Adrenal gland (tissue), 9 donors: ENCODE measurements at regions not wholly inside any gene's neighbourhood (a gene's known extent, or its start where the extent isn't known, plus 50 kb on each side); places are given as distances from the start of the nearest gene placed in this dataset.
"Not testable (repeated sequence)": the region's sequence is repeated elsewhere in the genome, so short reads cannot be mapped to it uniquely, and the experiment has no call there.

Experiments
- DNase-seq, 7 donors: peaks; one replicate each; pipeline ENCODE4 v3.0.0-alpha.2; 2019 to 2020
- H3K27ac ChIP-seq, 5 donors: fragments of 200-600 bp; sonication (generic) in 4 of 5; 1 replicate in 3 of 5; 2 replicates in 2 of 5; pipeline versions ENCODE4 v1.5.1 to v1.8.0; 2016 to 2020; ENCODE audit warnings: mild to moderate bottlenecking in 1 of 5
- H3K27me3 ChIP-seq: fragments of 200-600 bp; 2 replicates; pipeline ENCODE4 v1.8.0; 2021
- H3K36me3 ChIP-seq, 2 donors: fragments of 200-600 bp; replicated peaks in 1 of 2; 1 replicate in 1 of 2; 2 replicates in 1 of 2; pipeline versions ENCODE4 v1.5.1 to v1.8.0; 2018 to 2022
- H3K4me1 ChIP-seq, 2 donors: fragments of 200-600 bp; replicated peaks in 1 of 2; 1 replicate in 1 of 2; 2 replicates in 1 of 2; pipeline versions ENCODE4 v1.5.1 to v1.8.0; 2018 to 2021
- H3K4me3 ChIP-seq, 4 donors: fragments of 200-600 bp; sonication (generic) in 3 of 4; one replicate each; pipeline ENCODE4 v1.5.1; 2016 to 2018
- H3K9me3 ChIP-seq, 3 donors: fragments of 200-600 bp; sonication (generic) in 1 of 3; replicated peaks in 1 of 3; 1 replicate in 2 of 3; 2 replicates in 1 of 3; pipeline versions ENCODE4 v1.5.1 to v1.8.0; 2016 to 2021
- CTCF ChIP-seq, 6 experiments: fragments of 450-650 bp in 4 of 6; fragments of 200-600 bp in 2 of 6; sonication (generic) in 1 of 6; IDR thresholded peaks; 1 replicate in 5 of 6; 2 replicates in 1 of 6; pipeline versions ENCODE4 v1.5.1 to v1.8.0; 2016 to 2021; ENCODE audit warnings: antibody characterized with exemption in 6 of 6, mild to moderate bottlenecking in 2 of 6, moderate library complexity in 1 of 6
- POLR2A ChIP-seq, 2 donors: fragments of 450-650 bp; IDR thresholded peaks; one replicate each; pipeline ENCODE4 v1.6.1; 2017; ENCODE audit warnings: antibody characterized with exemption in 2 of 2, mild to moderate bottlenecking in 2 of 2, moderate library complexity in 1 of 2
- WGBS, 4 donors: extraction: QIAGEN DNeasy Blood & Tissue Kit in 2 of 4; methylation state at CpG; one replicate each; pipeline versions ENCODE4 v1.1.5 to v1.1.7; 2013 to 2017; 5-methylcytosine and 5-hydroxymethylcytosine counted together
- intact Hi-C, 2 donors: fragments of 100-400 bp; cut with DNase I; formaldehyde crosslinking; loops; one replicate each; pipeline versions ENCODE4 v1.14.1 to v1.15.0; 2022 to 2023
- donor health status: healthy with polysubstance abuse.
- donor health status: Bipolar disorder and iron deficiency.
- donor health status: DM: yes; HTN: yes; CAD: no.
- donor health status: DM: no; HTN: no; CAD: no.
- donor health status: DM: no; HTN: no; CAD: no.

DNA sequence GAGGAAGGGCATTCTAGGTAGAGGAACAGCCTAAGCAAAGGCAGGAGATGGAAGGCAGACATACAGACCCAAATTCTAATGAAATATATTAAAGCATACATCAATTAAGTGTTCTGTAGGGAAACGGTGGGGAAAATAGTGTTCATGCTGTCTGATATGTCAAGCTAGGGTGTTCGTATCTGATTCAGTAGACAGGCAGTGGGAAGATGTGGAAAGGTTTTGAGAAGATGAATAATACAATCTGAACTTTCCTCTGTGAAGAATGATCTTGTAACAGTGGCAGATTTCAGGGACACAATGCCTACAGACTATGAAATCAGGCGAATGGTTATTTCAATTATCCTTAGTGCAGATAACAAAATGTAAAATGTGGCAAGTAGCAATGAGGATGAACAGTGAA lies 594.2 kb downstream of the KCTD12 start:
- Histone ChIP-seq H3K9me3 (no peaks in the 10 kb centered on the region), H3K4me3 (no peak overlapping the region), H3K4me1 (no peaks in the 10 kb centered on the region), H3K36me3 (no peaks in the 10 kb centered on the region), H3K27me3 (no peaks in the 10 kb centered on the region), H3K27ac (no peak overlapping the region)
- TF ChIP-seq POLR2A (IDR thresholded peaks at IDR 0.05) = no peak
- TF ChIP-seq CTCF (IDR thresholded peaks at IDR 0.05) = no peak
- 63 to 83% (median 69%) methylated on average over 3 of the region's 3 CpGs for whole genome bisulfite sequencing, 4 donors
- intact Hi-C loops = no loop called here
- DNase-seq = no peak

DNA sequence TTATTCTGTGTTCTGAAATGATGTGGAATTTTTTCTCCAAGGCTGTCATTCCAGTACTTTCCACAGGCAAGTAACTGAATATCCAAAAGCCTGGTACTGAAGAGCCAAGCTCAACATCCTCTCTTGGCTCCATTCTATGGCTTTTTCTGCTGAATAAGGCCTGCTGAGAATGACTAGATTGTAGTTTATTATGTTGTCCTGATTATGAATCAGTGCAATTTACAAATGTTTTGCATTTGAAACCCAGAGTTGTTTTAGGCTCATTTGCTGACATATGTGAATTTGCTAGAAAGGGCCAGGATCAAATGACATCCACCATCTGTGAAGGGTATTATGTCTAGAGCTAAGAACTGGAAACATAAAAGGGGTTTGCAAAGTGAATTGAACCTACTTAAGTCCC lies 596.6 kb downstream of the KCTD12 start:
- Histone ChIP-seq H3K36me3 (no peaks in the 10 kb centered on the region), H3K9me3 (no peaks in the 10 kb centered on the region), H3K4me1 (no peaks in the 10 kb centered on the region), H3K27ac (no peak overlapping the region), H3K27me3 (no peaks in the 10 kb centered on the region), H3K4me3 (no peak overlapping the region)
- no peak for DNase-seq
- intact Hi-C loops = no loop called here
- TF ChIP-seq POLR2A (IDR thresholded peaks at IDR 0.05) = no peak
- no peak for TF ChIP-seq CTCF (IDR thresholded peaks at IDR 0.05)

- no peak for TF ChIP-seq CTCF (IDR thresholded peaks at IDR 0.05)
- TF ChIP-seq POLR2A (IDR thresholded peaks at IDR 0.05) = no peak
- no peak for DNase-seq
- intact Hi-C loops = no loop called here
- no peaks in the 10 kb centered on the region for H3K4me1 ChIP-seq
- no peak overlapping the region for H3K27ac ChIP-seq
- WGBS, 4 donors = 51 to 65% (median 58%) methylated on average over 4 of the region's 4 CpGs
- no peaks in the 10 kb centered on the region for H3K9me3 ChIP-seq
- no peaks in the 10 kb centered on the region for H3K27me3 ChIP-seq
- H3K4me3 ChIP-seq = no peak overlapping the region
- no peaks in the 10 kb centered on the region for H3K36me3 ChIP-seq
Observed at GRCh38 chr13:76286178-76286577, 600.0 kb downstream of the KCTD12 start.

DNA sequence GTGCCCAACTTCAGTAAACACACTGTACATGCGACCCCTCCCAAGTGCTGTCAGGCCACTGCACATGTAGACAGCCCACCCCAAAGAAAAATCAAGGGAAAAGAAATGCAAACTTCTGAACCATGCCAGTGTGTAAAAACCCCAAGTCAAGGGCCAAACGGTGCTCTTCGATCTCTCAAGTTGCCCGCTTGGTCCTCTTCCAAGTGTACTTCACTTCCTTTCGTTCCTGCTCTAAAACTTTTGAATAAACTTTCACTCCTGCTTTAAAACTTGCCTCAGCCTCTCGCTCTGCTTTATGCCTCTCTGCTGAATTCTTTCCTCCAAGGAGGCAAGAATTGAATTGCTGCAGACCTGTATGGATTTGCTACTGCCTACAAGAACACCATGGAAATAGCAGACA lies 600.7 kb downstream of the KCTD12 start:
- no peak for DNase-seq
- Histone ChIP-seq H3K9me3 (no peaks in the 10 kb centered on the region), H3K36me3 (no peaks in the 10 kb centered on the region), H3K4me3 (no peak overlapping the region), H3K4me1 (no peaks in the 10 kb centered on the region), H3K27me3 (no peaks in the 10 kb centered on the region), H3K27ac (no peak overlapping the region)
- intact Hi-C loops = no loop called here
- WGBS, 4 donors = 87 to 94% (median 92%) methylated on average over 6 of the region's 6 CpGs
- TF ChIP-seq CTCF (IDR thresholded peaks at IDR 0.05) (no peak), POLR2A (IDR thresholded peaks at IDR 0.05) (no peak)

GRCh38 chr13:76279766-76280165 lies 606.4 kb downstream of the KCTD12 start:
- H3K36me3 ChIP-seq, H3K4me1 ChIP-seq, intact Hi-C loops, DNase-seq, H3K4me3 ChIP-seq, H3K27ac ChIP-seq, H3K9me3 ChIP-seq, H3K27me3 ChIP-seq: not testable (repeated sequence)
- 41 to 59% (median 43%) methylated on average over 1 of the region's 1 CpG for WGBS, 4 donors
